ENCODE measurements at regions not wholly inside any gene's neighbourhood (a gene's known extent, or its start where the extent isn't known, plus 50 kb on each side); places are given as distances from the start of the nearest gene placed in this dataset.

DNA sequence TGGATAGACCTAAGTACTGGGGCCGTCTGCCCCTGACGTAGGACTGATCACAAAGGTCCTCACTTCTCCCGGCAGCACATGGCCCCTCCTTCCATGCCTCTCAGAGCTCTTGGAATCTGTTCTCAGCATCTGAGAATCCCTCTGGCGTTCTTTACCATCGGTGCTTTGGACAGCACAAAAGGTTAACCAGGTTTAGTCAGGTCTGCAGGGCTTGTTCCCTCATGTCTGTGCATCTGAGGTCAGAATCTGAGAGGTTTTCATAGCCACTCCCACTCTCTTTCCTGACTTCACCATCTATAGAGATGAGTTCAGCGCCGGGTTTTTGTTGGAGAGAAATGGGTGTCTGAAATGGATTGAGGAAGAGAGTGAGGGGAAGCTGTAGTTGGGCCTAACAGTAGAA is 130.0 kb upstream of the ARHGAP5 start:
- Histone ChIP-seq H2AFZ (replicated peaks; ENCODE audit: low read length, poor library complexity) (no peak overlapping the region), H4K20me1 (ENCODE audit: insufficient read depth, low read length) (no peaks in the 10 kb centered on the region), H3K4me3 (ENCODE audit: insufficient read depth, low read depth, low read length) (no peak overlapping the region), H3K56ac (ENCODE audit: extremely low read depth, insufficient read depth, low read length) (no peak overlapping the region), H3K9me1 (ENCODE audit: insufficient read depth, low read length) (peaks cover 12% of the 10 kb centered on the region; the same call in 1 of the 2 replicates), H3K27me3 (ENCODE audit: control insufficient read depth, insufficient read depth, low read length) (peaks cover 5% of the 10 kb centered on the region; the same call in 1 of the 2 replicates), H2BK5ac (ENCODE audit: low read depth, low read length, poor library complexity, severe bottlenecking) (no peak overlapping the region), H3K27ac (ENCODE audit: insufficient read depth, low read length) (no peak overlapping the region), H2AK5ac (ENCODE audit: low read depth, low read length) (no peak overlapping the region), H3K4me2 (ENCODE audit: low read depth, low read length) (no peak overlapping the region), H2AK9ac (replicated peaks; ENCODE audit: low read depth, low read length, poor library complexity) (no peak overlapping the region), H4K5ac (ENCODE audit: low read depth, low read length) (no peak overlapping the region), H3K9ac (ENCODE audit: low read depth, low read length) (no peak overlapping the region), H3K14ac (replicated peaks; ENCODE audit: low read depth, low read length) (no peak overlapping the region), H3K18ac (ENCODE audit: low read depth, low read length) (no peak overlapping the region), H4K8ac (ENCODE audit: low read depth in 2 of 2, low read length in 2 of 2) (no peak overlapping the region), H4K91ac (ENCODE audit: insufficient read depth, low read depth, low read length) (no peak overlapping the region), H2BK120ac (ENCODE audit: low read depth, low read length) (no peak overlapping the region), H2BK20ac (ENCODE audit: low read depth, low read length) (no peak overlapping the region), H3K9me3 (ENCODE audit: control insufficient read depth, insufficient read depth, low read length) (no peaks in the 10 kb centered on the region), H3K36me3 (ENCODE audit: control insufficient read depth, insufficient read depth, low read length) (no peaks in the 10 kb centered on the region), H3K23ac (ENCODE audit: low read depth, low read length) (no peak overlapping the region), H3K4me1 (ENCODE audit: control insufficient read depth, insufficient read depth, low read length) (peaks cover 15% of the 10 kb centered on the region), H2BK15ac (ENCODE audit: low read depth, low read length) (no peak overlapping the region), H3K79me1 (ENCODE audit: low read depth in 1 of 2, low read length in 2 of 2) (no peaks in the 10 kb centered on the region), H3K4ac (ENCODE audit: low read depth, low read length) (no peak overlapping the region; the same call in 1 of the 2 replicates)
- POLR2A ChIA-PET (ENCODE audit: unreplicated experiment) = no interaction called here
- no TSS peak for BruUV-seq (replicated peaks)
- WGBS, 2 experiments (ENCODE audit: extremely low coverage in 2 of 2, insufficient read length in 1 of 2) = 89% methylated on average over 4 of the region's 7 CpGs; no CpG with 5 or more reads in 1 of the 2 experiments
- CTCF ChIA-PET = no interaction called here
- no peak for ATAC-seq (ENCODE audit: low read depth)
- TF ChIP-seq NFE2L2 (IDR thresholded peaks at IDR 0.05; ENCODE audit: low read depth, low read length) = no peak
- no peak for TF ChIP-seq POLR2A (IDR thresholded peaks at IDR 0.05; ENCODE audit: low read depth, low read length)
- intact Hi-C loops (cut with micrococcal nuclease) (loop anchor here (5.0 kb wide), 1 partner anchor 305 kb away; no protein-coding TSS in a partner anchor), in situ Hi-C loops (cut with MboI; ENCODE audit: low sequenced_read_pairs) (loop anchor here (25.0 kb wide), 1 partner anchor 290 kb away; no protein-coding TSS in a partner anchor), dilution Hi-C loops (cut with HindIII; ENCODE audit: low sequenced_read_pairs, unreplicated experiment) (no loop called here)
- no peak for DNase-seq
